HCT116 (cell line): ENCODE measurements at regions not wholly inside any gene's neighbourhood (a gene's known extent, or its start where the extent isn't known, plus 50 kb on each side); places are given as distances from the start of the nearest gene placed in this dataset.

Source experiments
- ATAC-seq: fragments of 200-7000 bp; cut with Tn5 transposase; 2 replicates; pipeline ENCODE4 v1.9.1; 2020; ENCODE audit warnings: mild to moderate bottlenecking, moderate library complexity
- BruUV-seq: library from RNA; stranded (reverse); fragments of 400-500 nt; replicated peaks from 2 replicates; lab custom pipeline; 2021; lab: Mats Ljungman, UMichigan
- CTCF ChIA-PET: fragments of 300-600 bp; sonication (Branson Sonifier 250); formaldehyde crosslinking; loops from one replicate; lab custom pipeline; 2021; ENCODE audit warnings: antibody characterized with exemption; lab: Charles Lee
- POLR2A ChIA-PET: fragments of 300-600, 350-600 bp; sonication (Branson Sonifier 250); formaldehyde crosslinking; loops from one replicate; lab custom pipeline; 2021; ENCODE audit warnings: antibody characterized with exemption; lab: Charles Lee
- RAD21 ChIA-PET, 2 experiments: fragments of 300-600 bp; sonication (Branson Sonifier 250); formaldehyde crosslinking; loops; one replicate each; lab custom pipeline; 2023; ENCODE audit warnings: low total read pairs in 2 of 2; ENCODE audit not compliant: uncharacterized antibody in 2 of 2, unreplicated experiment in 2 of 2, low non-redundant PET in 1 of 2; lab: Charles Lee
- DNase-seq: peaks from one replicate; pipeline ENCODE4 v3.0.0-alpha.2; 2010; ENCODE audit warnings: low read depth, low spot score
- H2AFZ ChIP-seq: fragments of 200-600 bp; shearing (Covaris generic), sonication (generic); 2 replicates; pipeline ENCODE4 v1.6.1; 2017; ENCODE audit warnings: low read depth, mixed run types, mixed read lengths, antibody characterized with exemption, low read length; ENCODE audit not compliant: poor library complexity, severe bottlenecking
- H3K27ac ChIP-seq: 2 replicates; pipeline ENCODE4 v1.5.1; 2012; ENCODE audit warnings: low read depth, low read length
- H3K27me3 ChIP-seq: fragments of 200-600 bp; sonication (generic); 2 replicates; pipeline ENCODE4 v1.6.1; 2016; ENCODE audit warnings: mixed run types, low read length, mixed read lengths; ENCODE audit not compliant: insufficient read depth
- H3K36me3 ChIP-seq, 2 experiments: fragments of 200-500 bp in 1 of 2; fragments of 200-600 bp in 1 of 2; sonication (Bioruptor generic) in 1 of 2; sonication (generic) in 1 of 2; 2 replicates each; pipeline versions ENCODE4 v1.5.1 to v1.6.1; 2014 to 2016; ENCODE audit warnings: low read length in 2 of 2, inconsistent platforms in 1 of 2, mixed read lengths in 1 of 2, mixed run types in 1 of 2; ENCODE audit not compliant: insufficient read depth in 2 of 2, control insufficient read depth in 1 of 2
- H3K4me1 ChIP-seq, 2 experiments: fragments of 200-600 bp in 1 of 2; sonication (generic) in 1 of 2; 2 replicates each; pipeline versions ENCODE4 v1.5.1 to v1.6.1; 2012 to 2017; ENCODE audit warnings: low read length in 2 of 2, inconsistent platforms in 1 of 2, mild to moderate bottlenecking in 1 of 2, mixed read lengths in 1 of 2, mixed run types in 1 of 2, moderate library complexity in 1 of 2; ENCODE audit not compliant: insufficient read depth in 2 of 2, control insufficient read depth in 1 of 2
- H3K4me2 ChIP-seq: fragments of 200-600 bp; sonication (generic); 2 replicates; pipeline ENCODE4 v1.6.1; 2017; ENCODE audit warnings: mixed run types, low read length, mixed read lengths
- H3K4me3 ChIP-seq, 2 experiments: fragments of 200-600 bp in 1 of 2; sonication (generic) in 1 of 2; replicated peaks in 1 of 2; 2 replicates each; pipeline ENCODE4 v1.5.1; 2011 to 2016; ENCODE audit warnings: low read length in 2 of 2, control low read depth in 1 of 2, low read depth in 1 of 2, mild to moderate bottlenecking in 1 of 2, mixed read lengths in 1 of 2, mixed run types in 1 of 2
- H3K79me2 ChIP-seq: fragments of 200-600 bp; sonication (generic); 2 replicates; pipeline ENCODE4 v1.6.1; 2017; ENCODE audit warnings: mild to moderate bottlenecking, mixed run types, low read length, moderate library complexity, mixed read lengths; ENCODE audit not compliant: insufficient read depth
- H3K9ac ChIP-seq: fragments of 200-600 bp; sonication (generic); 2 replicates; pipeline ENCODE4 v1.6.1; 2016; ENCODE audit warnings: low read length, mixed read lengths
- H3K9me2 ChIP-seq: fragments of 200-600 bp; sonication (generic), shearing (Covaris generic); 2 replicates; pipeline ENCODE4 v1.6.1; 2017; ENCODE audit warnings: mixed run types, mild to moderate bottlenecking, moderate library complexity; ENCODE audit not compliant: insufficient read depth
- H3K9me3 ChIP-seq, 2 experiments: fragments of 200-500 bp in 1 of 2; fragments of 200-600 bp in 1 of 2; sonication (Bioruptor generic) in 1 of 2; sonication (generic) in 1 of 2; 2 replicates each; pipeline ENCODE4 v1.6.1; 2014 to 2017; ENCODE audit warnings: low read length in 2 of 2, mixed read lengths in 2 of 2, inconsistent platforms in 1 of 2, low read depth in 1 of 2, mild to moderate bottlenecking in 1 of 2, mixed run types in 1 of 2, moderate library complexity in 1 of 2; ENCODE audit not compliant: control insufficient read depth in 1 of 2, insufficient read depth in 1 of 2
- H4K20me1 ChIP-seq: fragments of 200-600 bp; sonication (generic), shearing (Covaris generic); 2 replicates; pipeline ENCODE4 v1.6.1; 2017; ENCODE audit warnings: mixed run types, mild to moderate bottlenecking, moderate library complexity; ENCODE audit not compliant: insufficient read depth
- CBX3 ChIP-seq: IDR thresholded peaks from 2 replicates; pipeline ENCODE4 v1.6.1; 2012; ENCODE audit warnings: low read depth
- EZH2phosphoT487 ChIP-seq: fragments of 200-600 bp; IDR thresholded peaks from 2 replicates; pipeline ENCODE4 v1.6.1; 2018; ENCODE audit warnings: antibody characterized with exemption, borderline replicate concordance
- JUND ChIP-seq: IDR thresholded peaks from 2 replicates; pipeline ENCODE4 v1.6.1; 2012
- MAX ChIP-seq: IDR thresholded peaks from 2 replicates; pipeline ENCODE4 v1.6.1; 2012
- POLR2A ChIP-seq: IDR thresholded peaks from 2 replicates; pipeline ENCODE4 v1.7.0; 2011; ENCODE audit warnings: borderline replicate concordance; ENCODE audit not compliant: insufficient read depth, insufficient read length; ENCODE audit errors: extremely low read depth
- POLR2AphosphoS5 ChIP-seq: IDR thresholded peaks from 2 replicates; pipeline ENCODE4 v1.6.1; 2011; ENCODE audit warnings: mild to moderate bottlenecking, low read depth, low read length, moderate library complexity
- RAD21 ChIP-seq: IDR thresholded peaks from 2 replicates; pipeline ENCODE4 v1.6.1; 2012; ENCODE audit warnings: low read depth, mild to moderate bottlenecking
- TCF7L2 ChIP-seq: IDR thresholded peaks from 2 replicates; pipeline ENCODE4 v1.7.0; 2011; ENCODE audit warnings: borderline replicate concordance, inconsistent platforms; ENCODE audit not compliant: insufficient read depth, insufficient read length; ENCODE audit errors: extremely low read depth
- YY1 ChIP-seq: IDR thresholded peaks from 2 replicates; pipeline ENCODE4 v1.6.1; 2011; ENCODE audit warnings: low read length, low read depth, moderate library complexity, mild to moderate bottlenecking; ENCODE audit not compliant: insufficient replicate concordance; ENCODE audit errors: extremely low read depth
- intact Hi-C: fragments of 100-400 bp; cut with micrococcal nuclease; formaldehyde crosslinking; loops from 2 replicates; pipeline ENCODE4 v1.10.0; 2022
- TF ChIP-seq, protein P1 (sequence below), 3 experiments: fragments of 200-600 bp in 1 of 3; sonication (generic) in 1 of 3; IDR thresholded peaks in 2 of 3; conservative IDR thresholded peaks in 1 of 3; 2 replicates each; pipeline ENCODE4 v1.5.1; 2012 to 2017; ENCODE audit warnings: low read depth in 2 of 3, low read length in 2 of 3, antibody characterized with exemption in 1 of 3, borderline replicate concordance in 1 of 3, control low read depth in 1 of 3, mild to moderate bottlenecking in 1 of 3, mixed read lengths in 1 of 3, mixed run types in 1 of 3, moderate library complexity in 1 of 3; ENCODE audit not compliant: insufficient read depth in 1 of 3
- TF ChIP-seq, protein P2 (sequence below): IDR thresholded peaks from 2 replicates; pipeline ENCODE4 v1.6.1; 2011; ENCODE audit warnings: mild to moderate bottlenecking, low read length, moderate library complexity; ENCODE audit not compliant: insufficient replicate concordance; ENCODE audit errors: extremely low read depth

- ChIA-PET RAD21 (no interaction called here), POLR2A (no interaction called here), CTCF (no interaction called here)
- no peak overlapping the region for H3K4me2 ChIP-seq
- intact Hi-C loops, result no loop called here
- no peaks in the 10 kb centered on the region for H3K79me2 ChIP-seq
- H3K27ac ChIP-seq, result no peak overlapping the region
- ATAC-seq (no peak), DNase-seq (no peak)
- no peaks in the 10 kb centered on the region for H3K36me3 ChIP-seq
- no peak overlapping the region for H2AFZ ChIP-seq
- H4K20me1 ChIP-seq, result no peaks in the 10 kb centered on the region
- no peaks in the 10 kb centered on the region for H3K27me3 ChIP-seq
- no peaks in the 10 kb centered on the region for H3K9me2 ChIP-seq
- H3K9ac ChIP-seq, result no peak overlapping the region
- TF ChIP-seq JUND, result no peak
- TF ChIP-seq YY1, result no peak
- TF ChIP-seq POLR2A, result no peak
- no peak for TF ChIP-seq POLR2AphosphoS5
- no peak for TF ChIP-seq TCF7L2
- no peak for TF ChIP-seq EZH2phosphoT487
- TF ChIP-seq RAD21, result no peak
- H3K4me1 ChIP-seq, result no peaks in the 10 kb centered on the region
- no peak overlapping the region for H3K4me3 ChIP-seq
- no TSS peak for BruUV-seq
- H3K9me3 ChIP-seq, result peaks cover 9 to 36% of the 10 kb centered on the region in 2 experiments; a peak in 2 of 4 replicates
These were observed 879.3 kb downstream of the ROBO2 start for GRCh38 chr3:77919244-77919643.

DNA sequence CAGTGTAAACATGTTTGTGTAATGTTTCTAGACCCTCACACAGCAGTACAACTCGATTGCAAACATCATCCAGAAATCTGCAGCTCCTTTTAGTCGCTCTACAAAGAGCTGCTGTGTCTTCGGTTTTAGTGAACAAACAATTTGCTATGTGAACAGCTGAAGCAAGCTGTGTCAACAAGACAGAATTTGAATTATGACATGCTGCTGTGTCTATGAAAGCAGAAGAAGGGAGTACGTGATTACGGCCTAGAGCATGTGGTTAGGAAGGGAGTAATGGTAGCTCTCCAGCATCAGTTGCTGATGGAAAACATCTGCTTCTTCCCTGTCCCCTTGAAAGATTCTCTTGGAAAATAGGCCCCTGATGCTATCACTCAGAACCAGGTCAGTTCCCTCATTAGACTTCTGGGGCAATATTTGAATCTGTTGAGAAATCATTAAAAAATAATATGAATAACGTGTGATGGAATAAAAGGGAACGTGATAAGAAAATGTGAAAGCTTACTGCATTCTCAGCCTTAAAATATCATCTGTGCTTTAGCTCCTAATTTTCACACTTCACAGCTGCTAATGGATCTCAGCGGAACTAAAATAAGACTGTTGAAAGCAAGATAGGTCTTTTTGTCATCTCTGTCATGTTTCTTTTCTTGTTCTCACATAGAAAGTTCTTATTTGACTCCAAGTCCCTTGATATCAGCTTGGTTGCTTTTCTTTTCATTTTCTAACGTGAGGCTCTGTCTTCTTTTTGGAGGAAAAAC lies 891.5 kb downstream of the ROBO2 start:
- no peak overlapping the region for H3K4me2 ChIP-seq
- ATAC-seq (no peak), DNase-seq (no peak)
- BruUV-seq, result no TSS peak
- no peak overlapping the region for H3K4me3 ChIP-seq
- intact Hi-C loops, result no loop called here
- no peaks in the 10 kb centered on the region for H4K20me1 ChIP-seq
- CTCF ChIA-PET, result no interaction called here
- no peaks in the 10 kb centered on the region for H3K27me3 ChIP-seq
- POLR2A ChIA-PET, result no interaction called here
- TF ChIP-seq, protein P1, sequence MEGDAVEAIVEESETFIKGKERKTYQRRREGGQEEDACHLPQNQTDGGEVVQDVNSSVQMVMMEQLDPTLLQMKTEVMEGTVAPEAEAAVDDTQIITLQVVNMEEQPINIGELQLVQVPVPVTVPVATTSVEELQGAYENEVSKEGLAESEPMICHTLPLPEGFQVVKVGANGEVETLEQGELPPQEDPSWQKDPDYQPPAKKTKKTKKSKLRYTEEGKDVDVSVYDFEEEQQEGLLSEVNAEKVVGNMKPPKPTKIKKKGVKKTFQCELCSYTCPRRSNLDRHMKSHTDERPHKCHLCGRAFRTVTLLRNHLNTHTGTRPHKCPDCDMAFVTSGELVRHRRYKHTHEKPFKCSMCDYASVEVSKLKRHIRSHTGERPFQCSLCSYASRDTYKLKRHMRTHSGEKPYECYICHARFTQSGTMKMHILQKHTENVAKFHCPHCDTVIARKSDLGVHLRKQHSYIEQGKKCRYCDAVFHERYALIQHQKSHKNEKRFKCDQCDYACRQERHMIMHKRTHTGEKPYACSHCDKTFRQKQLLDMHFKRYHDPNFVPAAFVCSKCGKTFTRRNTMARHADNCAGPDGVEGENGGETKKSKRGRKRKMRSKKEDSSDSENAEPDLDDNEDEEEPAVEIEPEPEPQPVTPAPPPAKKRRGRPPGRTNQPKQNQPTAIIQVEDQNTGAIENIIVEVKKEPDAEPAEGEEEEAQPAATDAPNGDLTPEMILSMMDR (IDR thresholded peaks at IDR 0.05 in 2 of 3, conservative IDR thresholded peaks at IDR 0.05 in 1 of 3; ENCODE audit: borderline replicate concordance in 1 of 3, insufficient read depth in 1 of 3, low read depth in 2 of 3, low read length in 2 of 3), result no peak
- TF ChIP-seq, protein P2, sequence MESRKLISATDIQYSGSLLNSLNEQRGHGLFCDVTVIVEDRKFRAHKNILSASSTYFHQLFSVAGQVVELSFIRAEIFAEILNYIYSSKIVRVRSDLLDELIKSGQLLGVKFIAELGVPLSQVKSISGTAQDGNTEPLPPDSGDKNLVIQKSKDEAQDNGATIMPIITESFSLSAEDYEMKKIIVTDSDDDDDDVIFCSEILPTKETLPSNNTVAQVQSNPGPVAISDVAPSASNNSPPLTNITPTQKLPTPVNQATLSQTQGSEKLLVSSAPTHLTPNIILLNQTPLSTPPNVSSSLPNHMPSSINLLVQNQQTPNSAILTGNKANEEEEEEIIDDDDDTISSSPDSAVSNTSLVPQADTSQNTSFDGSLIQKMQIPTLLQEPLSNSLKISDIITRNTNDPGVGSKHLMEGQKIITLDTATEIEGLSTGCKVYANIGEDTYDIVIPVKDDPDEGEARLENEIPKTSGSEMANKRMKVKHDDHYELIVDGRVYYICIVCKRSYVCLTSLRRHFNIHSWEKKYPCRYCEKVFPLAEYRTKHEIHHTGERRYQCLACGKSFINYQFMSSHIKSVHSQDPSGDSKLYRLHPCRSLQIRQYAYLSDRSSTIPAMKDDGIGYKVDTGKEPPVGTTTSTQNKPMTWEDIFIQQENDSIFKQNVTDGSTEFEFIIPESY, result no peak
- TF ChIP-seq CBX3, result no peak
- TF ChIP-seq MAX, result no peak
- TF ChIP-seq, all 23 proteins: peak for 0
- H3K9me3 ChIP-seq, result peaks cover 9 to 25% of the 10 kb centered on the region in 2 experiments; a peak in 2 of 4 replicates
- no peaks in the 10 kb centered on the region for H3K79me2 ChIP-seq
- no peaks in the 10 kb centered on the region; a peak in 1 of 4 replicates for H3K36me3 ChIP-seq
- no peaks in the 10 kb centered on the region for H3K4me1 ChIP-seq
- H3K27ac ChIP-seq, result no peak overlapping the region
- no peak overlapping the region for H3K9ac ChIP-seq
- RAD21 ChIA-PET, result no interaction called here
- H3K9me2 ChIP-seq, result no peaks in the 10 kb centered on the region
- H2AFZ ChIP-seq, result no peak overlapping the region
